Suprapubic skin (tissue), 3 donors: ENCODE measurements at regions not wholly inside any gene's neighbourhood (a gene's known extent, or its start where the extent isn't known, plus 50 kb on each side); places are given as distances from the start of the nearest gene placed in this dataset.
"Not testable (repeated sequence)": the region's sequence is repeated elsewhere in the genome, so short reads cannot be mapped to it uniquely, and the experiment has no call there.

Source experiments
- CTCF ChIP-seq, 2 donors: fragments of 200-600 bp in 1 of 2; fragments of 450-650 bp in 1 of 2; sonication (generic) in 1 of 2; IDR thresholded peaks; one replicate each; pipeline ENCODE4 v1.5.1; 2016 to 2019; ENCODE audit warnings: antibody characterized with exemption in 2 of 2, mild to moderate bottlenecking in 1 of 2, moderate library complexity in 1 of 2
- POLR2AphosphoS5 ChIP-seq, 3 donors: sonication (generic); formaldehyde crosslinking; IDR thresholded peaks; one replicate each; pipeline ENCODE4 v1.6.1; 2017; ENCODE audit warnings: antibody characterized with exemption in 3 of 3

- not testable (repeated sequence) for TF ChIP-seq CTCF, POLR2AphosphoS5 (IDR thresholded peaks at IDR 0.05)
Observed at GRCh38 chr2:57418859-57419346, 627.7 kb upstream of the VRK2 start.
